Activated naive CD4-positive, alpha-beta T cell treated with Interleukin-2 at 50 U/mL for 16 hours (primary cell): ENCODE measurements at regions not wholly inside any gene's neighbourhood (a gene's known extent, or its start where the extent isn't known, plus 50 kb on each side); places are given as distances from the start of the nearest gene placed in this dataset.

Experiments
- DNase-seq: peaks from one replicate; pipeline ENCODE4 v3.0.0-alpha.2; 2020

- no peak for DNase-seq
Measured at GRCh38 chr12:90013409-90013808, 304.8 kb upstream of the ATP2B1 start.

GRCh38 chr12:90010089-90010488, 301.5 kb upstream of the ATP2B1 start:
- peak; percentile 2 for DNase-seq

- DNase-seq: no peak
Measured at GRCh38 chr12:90008277-90008676, 299.6 kb upstream of the ATP2B1 start.

- DNase-seq: no peak
Measured at GRCh38 chr12:90004319-90005074, 295.9 kb upstream of the ATP2B1 start.

GRCh38 chr12:90003688-90004087, 295.1 kb upstream of the ATP2B1 start:
- no peak for DNase-seq

- no peak for DNase-seq
Measured at GRCh38 chr12:90000721-90001120, 292.1 kb upstream of the ATP2B1 start.

GRCh38 chr12:89999699-90000505, 291.3 kb upstream of the ATP2B1 start:
- no peak for DNase-seq

- DNase-seq: no peak
Measured at GRCh38 chr12:89995870-89996269, 287.2 kb upstream of the ATP2B1 start.

GRCh38 chr12:89994911-89995310, 286.3 kb upstream of the ATP2B1 start:
- no peak for DNase-seq

GRCh38 chr12:89993632-89994031, 285.0 kb upstream of the ATP2B1 start:
- no peak for DNase-seq

- no peak for DNase-seq
Measured at GRCh38 chr12:89992668-89993451, 284.2 kb upstream of the ATP2B1 start.

- no peak for DNase-seq
Measured at GRCh38 chr12:89991807-89992590, 283.4 kb upstream of the ATP2B1 start.

- DNase-seq: no peak
Measured at GRCh38 chr12:89988188-89988915, 279.7 kb upstream of the ATP2B1 start.

GRCh38 chr12:89985935-89986334, 277.3 kb upstream of the ATP2B1 start:
- no peak for DNase-seq

GRCh38 chr12:89984846-89985245, 276.2 kb upstream of the ATP2B1 start:
- no peak for DNase-seq

- no peak for DNase-seq
Measured at GRCh38 chr12:89983622-89984021, 275.0 kb upstream of the ATP2B1 start.

GRCh38 chr12:89980236-89980635, 271.6 kb upstream of the ATP2B1 start:
- DNase-seq: no peak

- no peak for DNase-seq
Measured at GRCh38 chr12:89977405-89978085, 268.9 kb upstream of the ATP2B1 start.

- no peak for DNase-seq
Measured at GRCh38 chr12:89976866-89977265, 268.2 kb upstream of the ATP2B1 start.

- no peak for DNase-seq
Measured at GRCh38 chr12:89975574-89975973, 266.9 kb upstream of the ATP2B1 start.

GRCh38 chr12:89971880-89972279, 263.2 kb upstream of the ATP2B1 start:
- DNase-seq: no peak
